Stimulated activated CD8-positive, alpha-beta memory T cell treated with anti-CD3 and anti-CD28 coated beads, Interleukin-15, amount 100 ng/mL, for 4 hours (primary cell): ENCODE measurements at regions not wholly inside any gene's neighbourhood (a gene's known extent, or its start where the extent isn't known, plus 50 kb on each side); places are given as distances from the start of the nearest gene placed in this dataset.
A peak's percentile ranks its signal among the peaks of the same experiment; 100 is the strongest.
"Not testable (repeated sequence)": the region's sequence is repeated elsewhere in the genome, so short reads cannot be mapped to it uniquely, and the experiment has no call there.

Experiments used
- DNase-seq, 2 donors: peaks; one replicate each; pipeline ENCODE4 v3.0.0-alpha.2; 2020; ENCODE audit warnings: low read depth in 2 of 2

DNA sequence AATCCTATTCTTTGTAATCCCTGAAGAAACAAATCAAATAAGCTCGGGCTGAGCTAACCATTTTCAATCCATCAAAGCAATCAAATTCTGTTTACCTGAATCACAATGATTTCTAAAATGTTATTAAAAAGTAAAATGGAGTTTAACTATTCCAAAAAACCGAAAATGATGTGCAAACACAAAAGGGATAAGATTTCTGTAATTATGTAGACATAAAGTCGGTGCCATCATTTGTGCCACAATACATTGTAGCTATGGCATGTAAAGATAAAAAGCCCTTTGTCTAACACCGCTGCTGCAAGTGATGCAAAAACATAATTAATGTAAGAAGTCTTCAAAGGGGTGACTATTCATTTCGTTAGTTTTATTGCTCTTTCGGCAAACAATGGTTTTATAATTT lies 125.1 kb upstream of the FAM204A start:
- no peak for DNase-seq

GRCh38 chr10:118465300-118465874 lies 123.3 kb upstream of the FAM204A start:
- DNase-seq = no peak

DNA sequence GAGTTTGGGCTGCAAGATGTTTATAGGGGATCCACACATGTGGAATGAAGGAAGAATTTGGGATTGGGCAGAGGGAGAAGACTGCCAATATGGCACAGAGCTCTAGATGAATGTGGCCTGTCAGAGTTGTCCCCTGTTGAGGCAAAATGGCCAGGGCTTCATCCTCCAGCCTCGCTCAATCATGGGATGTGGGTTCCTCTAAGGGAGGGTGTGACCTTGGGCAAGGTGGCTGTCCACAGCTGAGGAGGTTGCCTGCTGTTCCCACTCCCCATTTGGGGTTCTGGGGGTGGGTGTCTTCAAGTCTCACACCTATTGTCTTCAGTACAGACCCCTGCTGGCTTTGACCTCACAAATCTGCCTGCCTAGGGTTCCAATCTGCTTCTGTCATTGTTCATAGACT lies 121.6 kb upstream of the FAM204A start:
- no peak for DNase-seq

- DNase-seq = no peak
Measured at GRCh38 chr10:118462401-118462800, 120.3 kb upstream of the FAM204A start.

- peak in 1 of 2 donors; percentile 11 for DNase-seq
Measured at GRCh38 chr10:118459642-118460193, 117.6 kb upstream of the FAM204A start.

DNA sequence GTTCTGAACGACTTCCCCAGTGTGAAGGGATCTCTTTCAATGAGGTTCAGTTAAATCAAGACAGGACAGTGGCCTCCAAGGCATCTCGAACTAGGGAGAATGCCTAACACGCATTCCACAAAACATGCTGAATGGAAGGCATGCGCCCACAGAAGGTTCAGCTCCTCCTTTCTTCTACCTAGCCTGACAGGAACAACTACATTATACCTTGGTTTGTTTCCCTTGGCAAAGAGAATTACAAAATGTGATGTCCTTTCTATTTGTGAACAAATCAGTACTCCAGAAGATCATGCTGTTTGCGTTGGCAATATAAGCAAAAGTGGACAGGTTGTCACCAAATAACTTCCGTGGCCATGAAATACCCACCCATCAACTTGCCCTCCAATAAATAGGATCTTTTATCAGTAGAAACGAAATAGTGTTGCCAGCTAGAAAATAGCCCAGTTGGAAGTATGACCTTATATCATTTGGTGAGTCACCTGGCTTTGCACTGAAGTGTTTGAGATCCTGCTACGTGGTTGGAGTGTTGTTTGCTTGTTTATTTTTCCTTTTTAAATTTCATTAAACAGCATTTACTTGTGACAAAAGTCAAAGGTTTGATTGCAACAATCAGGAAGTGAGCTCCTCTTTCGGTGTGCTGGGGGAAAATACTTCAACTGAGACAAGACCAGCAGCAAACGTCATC lies 117.0 kb upstream of the FAM204A start:
- DNase-seq = no peak

- no peak for DNase-seq
Measured at GRCh38 chr10:118457824-118458428, 115.8 kb upstream of the FAM204A start.

DNA sequence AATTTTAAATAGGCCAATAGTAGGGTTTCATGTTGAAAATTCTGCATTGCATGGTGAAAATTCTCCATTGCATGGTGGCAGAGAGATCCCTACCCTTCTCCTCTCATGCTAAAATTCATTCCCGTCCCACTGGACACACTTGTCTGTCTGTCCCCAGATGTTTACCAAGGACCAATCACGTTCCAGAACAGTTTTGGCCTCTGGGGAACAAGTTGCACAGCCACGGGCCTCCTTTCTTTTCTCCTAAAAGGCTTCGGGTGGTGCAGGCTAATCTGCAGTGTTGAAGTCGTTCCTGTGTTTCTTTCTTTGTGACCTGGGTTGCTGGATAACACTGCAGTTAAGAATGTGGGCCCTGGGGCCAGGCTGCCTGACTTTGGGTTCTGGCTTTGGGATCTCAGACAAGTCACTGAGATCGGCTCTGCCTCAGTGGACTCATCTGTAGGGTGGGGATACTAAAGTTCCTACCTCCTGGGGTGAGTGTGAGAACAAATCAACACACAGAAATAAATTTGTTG lies 113.1 kb upstream of the FAM204A start:
- DNase-seq = no peak

GRCh38 chr10:118454211-118454610 lies 112.1 kb upstream of the FAM204A start:
- no peak for DNase-seq

DNA sequence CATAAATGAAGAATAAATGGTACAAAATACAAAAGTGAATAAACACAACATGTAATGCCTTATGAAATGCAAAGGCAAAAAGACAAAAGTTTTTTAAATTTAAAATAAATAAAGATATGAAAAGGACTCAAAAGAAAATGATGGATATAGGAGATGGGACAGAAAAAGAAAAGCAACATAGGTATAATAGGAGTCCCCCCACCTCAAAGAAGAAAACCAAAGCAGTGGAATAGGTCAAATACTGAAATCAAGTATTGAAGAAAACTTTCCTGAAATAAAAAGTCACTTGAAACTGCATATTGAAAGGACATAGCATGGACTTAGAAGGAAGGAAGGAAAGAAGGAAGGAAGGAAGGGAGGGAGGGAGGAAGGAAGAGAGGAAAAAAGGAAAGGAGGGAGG lies 110.0 kb upstream of the FAM204A start:
- DNase-seq = no peak

GRCh38 chr10:118449521-118449920 lies 107.4 kb upstream of the FAM204A start:
- no peak for DNase-seq

GRCh38 chr10:118448744-118449143 lies 106.6 kb upstream of the FAM204A start:
- DNase-seq = no peak

GRCh38 chr10:118447478-118448270 lies 105.5 kb upstream of the FAM204A start:
- no peak for DNase-seq

DNA sequence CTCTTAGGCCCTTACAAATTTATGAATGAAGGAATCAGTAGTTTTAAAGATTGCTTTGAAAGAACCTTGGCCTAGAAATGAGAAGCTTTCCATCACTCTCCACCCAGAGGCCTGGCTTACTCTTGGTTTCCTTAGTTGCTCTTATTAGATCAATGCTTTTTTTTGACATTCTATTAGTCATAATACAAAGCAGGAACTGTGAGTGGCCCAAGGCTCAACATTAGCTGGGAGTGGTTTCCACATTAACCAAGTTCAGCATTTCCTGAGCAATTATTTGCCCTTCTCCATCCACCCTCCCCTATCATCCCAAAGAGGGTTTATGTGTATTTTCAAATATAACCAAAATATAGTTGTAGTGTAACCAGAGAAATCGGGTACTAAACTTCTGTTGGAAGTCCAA lies 103.4 kb upstream of the FAM204A start:
- DNase-seq = no peak

DNA sequence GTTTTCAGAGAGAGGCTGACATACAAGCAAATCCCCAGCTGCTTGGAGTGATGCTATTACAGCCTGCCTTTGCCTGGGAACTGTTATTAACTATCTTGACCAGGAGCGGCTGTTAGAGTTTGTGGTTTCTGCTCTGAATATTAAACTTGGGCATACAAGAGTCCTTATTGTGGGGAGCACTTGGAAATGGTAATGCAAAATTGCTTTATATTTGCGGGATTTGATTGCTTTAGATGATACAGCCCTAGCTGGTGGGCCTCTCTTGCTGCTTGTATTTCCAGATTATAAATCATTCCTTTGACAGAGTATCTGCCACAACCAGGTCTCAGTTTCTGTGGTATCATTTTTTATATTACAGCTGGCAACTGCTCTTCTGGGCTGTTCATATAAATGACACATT lies 101.9 kb upstream of the FAM204A start:
- DNase-seq = no peak

DNA sequence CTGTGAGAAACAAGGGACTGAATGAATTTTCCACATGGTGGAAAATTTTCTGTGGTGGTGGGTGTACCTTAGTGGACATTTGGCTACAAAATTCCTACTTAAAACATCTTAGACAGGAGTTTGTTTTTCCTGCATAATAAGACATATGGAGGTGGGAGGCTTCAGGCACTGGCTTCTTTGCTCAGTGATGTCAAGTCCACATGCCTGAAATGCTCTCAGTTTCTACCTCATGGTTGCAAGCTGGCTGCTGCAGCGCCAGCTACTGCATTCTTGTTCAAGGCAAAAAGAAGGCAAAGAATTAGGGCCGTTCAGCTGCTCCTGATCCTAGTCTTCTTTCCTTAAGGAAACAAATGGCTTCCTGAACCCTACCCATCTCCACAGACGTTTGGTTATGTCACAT lies 99.9 kb upstream of the FAM204A start:
- DNase-seq = no peak

- no peak for DNase-seq
Measured at GRCh38 chr10:118439824-118440223, 97.7 kb upstream of the FAM204A start.

- no peak for DNase-seq
Measured at GRCh38 chr10:118436742-118437141, 94.6 kb upstream of the FAM204A start.

DNA sequence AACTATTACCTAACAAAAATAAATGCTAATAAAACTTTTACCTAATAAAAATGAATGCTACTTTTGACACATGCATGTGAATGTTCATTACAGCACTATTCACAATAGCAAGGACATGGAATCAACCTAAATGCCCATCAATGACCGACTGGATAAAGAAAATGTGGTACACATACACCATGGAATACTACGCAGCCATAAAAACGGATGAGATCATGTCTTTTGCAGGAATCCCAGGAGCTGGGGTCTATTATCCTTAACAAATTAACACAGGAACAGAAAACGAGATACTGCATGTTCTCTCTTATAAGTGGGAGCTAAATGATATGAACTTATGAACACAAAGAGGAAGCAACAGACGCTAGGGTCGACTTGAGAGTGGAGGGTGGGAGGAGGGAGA lies 88.1 kb upstream of the FAM204A start:
- DNase-seq = no peak

- DNase-seq = peak in 1 of 2 donors; percentile 3
Measured at GRCh38 chr10:118423800-118424442, 81.8 kb upstream of the FAM204A start.

DNA sequence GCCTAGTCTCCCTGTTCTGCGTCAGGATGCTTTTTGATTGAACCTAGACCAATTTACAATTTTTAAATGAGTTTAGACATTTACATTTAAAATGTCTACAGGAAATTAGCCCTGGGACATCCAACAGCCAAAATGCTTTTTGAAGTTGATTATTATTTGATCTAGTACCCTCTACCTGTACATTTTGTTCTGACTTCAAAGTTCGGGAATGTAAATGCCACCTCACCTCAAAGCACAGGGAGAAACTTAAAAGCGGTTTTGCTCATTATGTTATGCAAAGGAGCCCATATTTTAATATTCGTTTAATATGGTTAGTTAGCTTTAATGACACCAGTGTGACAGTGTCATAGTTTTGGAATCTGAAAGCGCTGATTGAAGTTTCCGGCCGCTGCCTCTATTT lies 80.1 kb upstream of the FAM204A start:
- no peak for DNase-seq

GRCh38 chr10:118420049-118420448 lies 77.9 kb upstream of the FAM204A start:
- DNase-seq = not testable (repeated sequence)
